ENCODE measurements at regions not wholly inside any gene's neighbourhood (a gene's known extent, or its start where the extent isn't known, plus 50 kb on each side); places are given as distances from the start of the nearest gene placed in this dataset.

GRCh38 chr2:222043897-222044296 is 254.9 kb downstream of the PAX3 start:
- Histone ChIP-seq H3K9me1 (ENCODE audit: insufficient read depth, low read length) (no peaks in the 10 kb centered on the region), H3K4me2 (ENCODE audit: low read depth, low read length) (no peak overlapping the region), H3K18ac (ENCODE audit: low read depth, low read length) (no peak overlapping the region), H4K5ac (ENCODE audit: low read depth, low read length) (no peak overlapping the region), H3K27ac (ENCODE audit: insufficient read depth, low read length) (no peak overlapping the region), H2AFZ (replicated peaks; ENCODE audit: low read length, poor library complexity) (no peak overlapping the region), H4K8ac (ENCODE audit: low read depth in 2 of 2, low read length in 2 of 2) (no peak overlapping the region), H2BK15ac (ENCODE audit: low read depth, low read length) (no peak overlapping the region), H3K56ac (ENCODE audit: extremely low read depth, insufficient read depth, low read length) (no peak overlapping the region), H3K14ac (replicated peaks; ENCODE audit: low read depth, low read length) (no peak overlapping the region), H2BK20ac (ENCODE audit: low read depth, low read length) (no peak overlapping the region), H4K91ac (ENCODE audit: insufficient read depth, low read depth, low read length) (no peak overlapping the region), H3K9me3 (ENCODE audit: control insufficient read depth, insufficient read depth, low read length) (no peaks in the 10 kb centered on the region), H2AK9ac (replicated peaks; ENCODE audit: low read depth, low read length, poor library complexity) (peak overlapping the region; percentile 63), H3K4me1 (ENCODE audit: control insufficient read depth, insufficient read depth, low read length) (no peaks in the 10 kb centered on the region), H3K36me3 (ENCODE audit: control insufficient read depth, insufficient read depth, low read length) (no peaks in the 10 kb centered on the region), H2AK5ac (ENCODE audit: low read depth, low read length) (no peak overlapping the region), H3K4me3 (ENCODE audit: insufficient read depth, low read depth, low read length) (no peak overlapping the region), H3K9ac (ENCODE audit: low read depth, low read length) (no peak overlapping the region), H3K79me1 (ENCODE audit: low read depth in 1 of 2, low read length in 2 of 2) (no peaks in the 10 kb centered on the region), H2BK120ac (ENCODE audit: low read depth, low read length) (no peak overlapping the region), H3K23ac (ENCODE audit: low read depth, low read length) (no peak overlapping the region), H3K27me3 (ENCODE audit: control insufficient read depth, insufficient read depth, low read length) (no peaks in the 10 kb centered on the region), H3K4ac (ENCODE audit: low read depth, low read length) (no peak overlapping the region), H4K20me1 (ENCODE audit: insufficient read depth, low read length) (no peaks in the 10 kb centered on the region), H2BK5ac (ENCODE audit: low read depth, low read length, poor library complexity, severe bottlenecking) (no peak overlapping the region)
- intact Hi-C loops (cut with micrococcal nuclease): no loop called here
- DNase-seq (no peak), ATAC-seq (ENCODE audit: low read depth) (no peak)
- in situ Hi-C loops (cut with MboI; ENCODE audit: low sequenced_read_pairs): no loop called here
- TF ChIP-seq MXI1 (IDR thresholded peaks at IDR 0.05; ENCODE audit: borderline replicate concordance, low read depth, low read length) (no peak), MAFK (IDR thresholded peaks at IDR 0.05; ENCODE audit: low read depth, low read length) (no peak), MAZ (IDR thresholded peaks at IDR 0.05; ENCODE audit: borderline replicate concordance, low read depth, low read length) (no peak), NFE2L2 (IDR thresholded peaks at IDR 0.05; ENCODE audit: low read depth, low read length) (no peak), BHLHE40 (IDR thresholded peaks at IDR 0.05; ENCODE audit: low read depth, low read length) (no peak)
- WGBS, 2 experiments (ENCODE audit: extremely low coverage in 2 of 2, insufficient read length in 1 of 2): 83% methylated on average over 1 of the region's 4 CpGs; no CpG with 5 or more reads in 1 of the 2 experiments
- dilution Hi-C loops (cut with HindIII; ENCODE audit: low sequenced_read_pairs, unreplicated experiment): no loop called here
- no TSS peak for BruUV-seq (replicated peaks)
- CTCF ChIA-PET: no interaction called here
- POLR2A ChIA-PET (ENCODE audit: unreplicated experiment): no interaction called here
